MM.1S (cell line): ENCODE measurements at regions not wholly inside any gene's neighbourhood (a gene's known extent, or its start where the extent isn't known, plus 50 kb on each side); places are given as distances from the start of the nearest gene placed in this dataset.

Experiments
- CTCF ChIP-seq: fragments of 300-600 bp; sonication (generic); IDR thresholded peaks from 2 replicates; pipeline ENCODE4 v1.5.1; 2016; ENCODE audit warnings: antibody characterized with exemption, low read length, mixed read lengths
- EZH2 ChIP-seq: fragments of 300-600 bp; sonication (generic); optimal IDR thresholded peaks from 2 replicates; pipeline ENCODE3; 2017; ENCODE audit warnings: low read depth, mild to moderate bottlenecking, antibody characterized with exemption, low read length, mixed read lengths
- EZH2phosphoT487 ChIP-seq: fragments of 300-600 bp; sonication (generic); IDR thresholded peaks from 2 replicates; pipeline ENCODE4 v1.6.1; 2018; ENCODE audit warnings: antibody characterized with exemption, low read length

GRCh38 chr18:41077076-41077475, 878.0 kb upstream of the PIK3C3 start:
- TF ChIP-seq CTCF: no peak
- TF ChIP-seq EZH2phosphoT487: no peak
- no peak for TF ChIP-seq EZH2
